ENCODE measurements at regions not wholly inside any gene's neighbourhood (a gene's known extent, or its start where the extent isn't known, plus 50 kb on each side); places are given as distances from the start of the nearest gene placed in this dataset.

GRCh38 chr22:46090631-46091201, 59.6 kb upstream of the PPARA start:
- no peak for DNase-seq (ENCODE audit: low read depth)

- DNase-seq (ENCODE audit: low read depth), result no peak
Observed at GRCh38 chr22:46091277-46091977, 58.9 kb upstream of the PPARA start.

- no peak for DNase-seq (ENCODE audit: low read depth)
Observed at GRCh38 chr22:46092011-46092410, 58.3 kb upstream of the PPARA start.

- DNase-seq (ENCODE audit: low read depth), result no peak
Observed at GRCh38 chr22:46092670-46093410, 57.5 kb upstream of the PPARA start.

- no peak for DNase-seq (ENCODE audit: low read depth)
Observed at GRCh38 chr22:46093796-46094195, 56.5 kb upstream of the PPARA start.

- no peak for DNase-seq (ENCODE audit: low read depth)
Observed at GRCh38 chr22:46094676-46095075, 55.6 kb upstream of the PPARA start.

GRCh38 chr22:46096051-46096450, 54.3 kb upstream of the PPARA start:
- no peak for DNase-seq (ENCODE audit: low read depth)

GRCh38 chr22:46096706-46097230, 53.6 kb upstream of the PPARA start:
- no peak for DNase-seq (ENCODE audit: low read depth)

- no peak for DNase-seq (ENCODE audit: low read depth)
Observed at GRCh38 chr22:46097268-46097900, 52.9 kb upstream of the PPARA start.

GRCh38 chr22:46098525-46099475, 51.5 kb upstream of the PPARA start:
- no peak for DNase-seq (ENCODE audit: low read depth)

- no peak for DNase-seq (ENCODE audit: low read depth)
Observed at GRCh38 chr22:46099740-46100139, 50.6 kb upstream of the PPARA start.

GRCh38 chr22:46100401-46101105, 49.8 kb upstream of the PPARA start:
- DNase-seq (ENCODE audit: low read depth), result no peak
